Thyroid gland (tissue), 4 donors: ENCODE measurements at regions not wholly inside any gene's neighbourhood (a gene's known extent, or its start where the extent isn't known, plus 50 kb on each side); places are given as distances from the start of the nearest gene placed in this dataset.

Experiments used
- CTCF ChIP-seq, 6 experiments: fragments of 200-600 bp in 3 of 6; fragments of 450-650 bp in 3 of 6; sonication (generic) in 3 of 6; IDR thresholded peaks; one replicate each; pipeline ENCODE4 v1.5.1; 2016 to 2019; ENCODE audit warnings: antibody characterized with exemption in 6 of 6, mild to moderate bottlenecking in 2 of 6, inconsistent platforms in 1 of 6, moderate library complexity in 1 of 6
- POLR2A ChIP-seq, 2 donors: fragments of 450-650 bp; IDR thresholded peaks; one replicate each; pipeline ENCODE4 v1.6.1; 2017; ENCODE audit warnings: antibody characterized with exemption in 2 of 2, mild to moderate bottlenecking in 2 of 2, moderate library complexity in 1 of 2

- TF ChIP-seq CTCF (IDR thresholded peaks at IDR 0.05), result no peak
- TF ChIP-seq POLR2A (IDR thresholded peaks at IDR 0.05), result no peak
Measured at GRCh38 chr6:19721766-19722377, 115.3 kb upstream of the ID4 start.
